ENCODE measurements at regions not wholly inside any gene's neighbourhood (a gene's known extent, or its start where the extent isn't known, plus 50 kb on each side); places are given as distances from the start of the nearest gene placed in this dataset.

DNA sequence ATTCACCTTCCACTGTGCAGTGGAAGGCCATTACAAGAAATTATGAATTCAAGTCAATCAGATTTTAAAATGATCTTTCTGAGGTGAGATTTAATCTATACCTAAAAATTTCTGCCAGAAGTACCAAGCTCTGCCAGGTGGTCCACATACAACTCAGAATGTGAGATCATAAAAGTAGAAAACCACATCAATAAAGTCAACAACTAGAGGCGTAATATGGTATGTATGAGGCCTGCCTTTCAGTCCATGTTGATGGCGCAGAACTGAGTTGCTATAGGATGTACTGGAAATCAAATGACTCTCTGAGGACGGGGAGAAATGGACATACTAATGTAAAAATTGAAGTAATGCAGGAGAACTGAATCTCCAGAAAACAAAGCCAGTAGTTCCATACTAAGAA, 163.8 kb upstream of the FBXL4 start:
- H3K9me3 ChIP-seq = no peaks in the 10 kb centered on the region
- intact Hi-C loops (cut with DNase I) = no loop called here
- DNase-seq (no peak), ATAC-seq (no peak)
- no peaks in the 10 kb centered on the region for H3K4me1 ChIP-seq
- H3K4me3 ChIP-seq = no peak overlapping the region
- no peak for TF ChIP-seq CTCF (IDR thresholded peaks at IDR 0.05)
- H3K36me3 ChIP-seq = no peaks in the 10 kb centered on the region
- no peaks in the 10 kb centered on the region for H3K27me3 ChIP-seq
- H3K27ac ChIP-seq = no peak overlapping the region

DNA sequence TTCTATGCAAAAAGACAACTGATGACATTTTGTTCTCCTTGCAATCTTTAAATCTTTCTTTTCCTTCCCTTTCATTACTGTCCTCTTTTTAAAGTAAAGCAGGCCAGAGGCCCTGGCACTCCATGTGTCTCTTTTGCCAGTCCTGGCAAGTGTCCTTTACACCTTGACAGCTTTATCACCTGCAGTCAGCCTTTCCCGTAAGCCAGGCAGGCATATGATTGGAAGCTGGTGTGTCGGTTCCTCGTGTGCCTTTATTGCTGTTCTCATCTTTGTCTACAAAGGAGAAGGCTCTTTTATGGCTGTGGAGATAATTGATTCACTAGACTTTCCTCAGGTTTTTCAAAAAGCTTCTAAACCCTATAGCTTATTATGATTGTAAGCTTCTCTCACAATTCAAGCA, 162.3 kb upstream of the FBXL4 start:
- Histone ChIP-seq H3K4me3 (no peak overlapping the region), H3K27ac (no peak overlapping the region), H3K4me1 (no peaks in the 10 kb centered on the region), H3K27me3 (no peaks in the 10 kb centered on the region), H3K9me3 (no peaks in the 10 kb centered on the region), H3K36me3 (no peaks in the 10 kb centered on the region)
- ATAC-seq (no peak), DNase-seq (no peak)
- no peak for TF ChIP-seq CTCF (IDR thresholded peaks at IDR 0.05)
- intact Hi-C loops (cut with DNase I) = no loop called here

DNA sequence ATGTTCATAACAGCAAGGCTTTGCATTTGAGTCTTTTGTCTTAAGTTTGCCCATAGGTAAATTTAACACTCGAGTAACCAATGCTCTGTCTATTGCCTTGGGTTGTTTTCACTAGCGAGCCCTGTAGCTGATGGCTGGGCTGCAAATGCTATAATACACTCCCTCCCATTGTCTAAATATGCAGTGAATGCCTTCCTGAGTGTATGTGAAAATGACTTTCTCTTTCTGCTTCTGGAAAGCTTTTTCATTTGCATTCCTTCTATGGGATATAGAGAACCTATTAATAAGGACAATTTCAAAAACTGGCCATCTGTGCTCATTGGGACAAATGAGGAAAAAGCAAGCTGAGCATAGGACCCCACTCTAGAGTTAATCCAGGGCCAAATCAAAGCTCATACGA, 156.5 kb upstream of the FBXL4 start:
- H3K4me1 ChIP-seq = no peaks in the 10 kb centered on the region
- no peaks in the 10 kb centered on the region for H3K36me3 ChIP-seq
- no peak overlapping the region for H3K4me3 ChIP-seq
- no peaks in the 10 kb centered on the region for H3K9me3 ChIP-seq
- no peaks in the 10 kb centered on the region for H3K27me3 ChIP-seq
- H3K27ac ChIP-seq = no peak overlapping the region
- intact Hi-C loops (cut with DNase I) = no loop called here
- DNase-seq = no peak
- TF ChIP-seq CTCF (IDR thresholded peaks at IDR 0.05) = no peak
- ATAC-seq = no peak

GRCh38 chr6:99099243-99099642, 151.5 kb upstream of the FBXL4 start:
- DNase-seq = no peak
- H3K9me3 ChIP-seq = no peaks in the 10 kb centered on the region
- no peaks in the 10 kb centered on the region for H3K36me3 ChIP-seq
- TF ChIP-seq CTCF (IDR thresholded peaks at IDR 0.05) = no peak
- H3K27ac ChIP-seq = no peak overlapping the region
- no peaks in the 10 kb centered on the region for H3K4me1 ChIP-seq
- intact Hi-C loops (cut with DNase I) = no loop called here
- ATAC-seq = no peak
- H3K27me3 ChIP-seq = no peaks in the 10 kb centered on the region
- H3K4me3 ChIP-seq = no peak overlapping the region

DNA sequence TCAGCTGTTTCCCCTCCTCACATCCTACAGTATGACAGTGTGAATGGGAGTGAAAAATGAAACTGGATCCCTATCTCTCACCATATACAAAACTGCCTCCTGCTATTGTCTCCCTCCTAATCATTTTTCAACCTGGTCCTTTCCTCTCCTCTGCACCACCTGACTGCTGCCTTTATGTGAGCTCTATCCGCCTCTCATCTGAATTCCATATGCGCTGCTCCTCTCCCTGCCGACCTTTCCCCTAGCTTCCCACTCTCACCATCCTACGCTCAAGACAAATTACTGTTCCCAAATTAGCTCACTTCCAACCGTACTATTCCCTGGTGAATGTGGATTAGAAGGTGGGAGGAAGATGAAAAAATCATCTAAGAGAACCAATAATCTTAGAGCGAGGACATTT, 148.4 kb upstream of the FBXL4 start:
- ATAC-seq (no peak), DNase-seq (no peak)
- H3K4me1 ChIP-seq = no peaks in the 10 kb centered on the region
- no peaks in the 10 kb centered on the region for H3K36me3 ChIP-seq
- no peaks in the 10 kb centered on the region for H3K27me3 ChIP-seq
- no peak for TF ChIP-seq CTCF (IDR thresholded peaks at IDR 0.05)
- H3K4me3 ChIP-seq = no peak overlapping the region
- H3K27ac ChIP-seq = no peak overlapping the region
- no peaks in the 10 kb centered on the region for H3K9me3 ChIP-seq
- intact Hi-C loops (cut with DNase I) = no loop called here

GRCh38 chr6:99093456-99094190, 145.9 kb upstream of the FBXL4 start:
- no peak for DNase-seq
- Histone ChIP-seq H3K27me3 (no peaks in the 10 kb centered on the region), H3K27ac (no peak overlapping the region), H3K4me3 (no peak overlapping the region), H3K4me1 (no peaks in the 10 kb centered on the region), H3K36me3 (no peaks in the 10 kb centered on the region), H3K9me3 (no peaks in the 10 kb centered on the region)
- intact Hi-C loops (cut with DNase I) = no loop called here
- no peak for ATAC-seq
- TF ChIP-seq CTCF (IDR thresholded peaks at IDR 0.05) = no peak
